Activated T-helper 17 cell treated with anti-CD3 and anti-CD28 coated beads, Interleukin-2, amount 50 U/mL, for 72 hours (primary cell): ENCODE measurements at regions not wholly inside any gene's neighbourhood (a gene's known extent, or its start where the extent isn't known, plus 50 kb on each side); places are given as distances from the start of the nearest gene placed in this dataset.

Source experiments
- ATAC-seq: fragments of 150-1000 bp; cut with Tn5 transposase; replicated peaks from 2 replicates; pipeline ENCODE4 v1.10.0; 2021; ENCODE audit warnings: mild to moderate bottlenecking, moderate library complexity
- H3K27ac Mint-ChIP-seq: one replicate; pipeline ENCODE4 v1.8.0; 2022; ENCODE audit warnings: mixed read lengths
- H3K27me3 Mint-ChIP-seq: one replicate; pipeline ENCODE4 v1.8.0; 2022; ENCODE audit warnings: mixed read lengths
- H3K36me3 Mint-ChIP-seq: one replicate; pipeline ENCODE4 v1.8.0; 2022; ENCODE audit warnings: low read depth, mild to moderate bottlenecking, mixed read lengths
- H3K4me1 Mint-ChIP-seq: one replicate; pipeline ENCODE4 v1.8.0; 2022; ENCODE audit warnings: mixed read lengths
- H3K4me3 Mint-ChIP-seq: one replicate; pipeline ENCODE4 v1.8.0; 2022; ENCODE audit warnings: mild to moderate bottlenecking, mixed read lengths
- H3K9me3 Mint-ChIP-seq: one replicate; pipeline ENCODE4 v1.8.0; 2022; ENCODE audit warnings: mixed read lengths

DNA sequence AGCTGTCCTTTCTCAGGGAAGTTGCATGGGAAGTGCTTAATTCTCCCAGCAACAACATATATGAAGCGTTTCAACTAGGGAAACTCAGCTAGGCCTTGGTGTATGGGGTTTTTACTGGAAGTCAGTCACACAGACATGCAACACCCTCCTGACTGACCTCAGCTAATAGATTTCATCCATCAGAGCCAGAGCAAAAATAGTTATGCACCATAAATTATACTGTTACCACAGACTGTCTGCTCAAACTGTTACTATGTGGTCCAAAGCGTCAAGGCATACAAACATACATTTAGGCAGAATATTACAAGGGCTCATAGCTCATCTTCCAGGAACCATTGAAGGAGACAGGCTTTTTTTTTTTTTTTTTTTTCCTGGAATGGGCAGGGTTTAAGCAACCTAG lies 417.9 kb downstream of the ANKRD7 start:
- no peaks in the 10 kb centered on the region for H3K4me1 Mint-ChIP-seq
- no peak overlapping the region for H3K4me3 Mint-ChIP-seq
- H3K27me3 Mint-ChIP-seq = no peaks in the 10 kb centered on the region
- H3K27ac Mint-ChIP-seq = no peak overlapping the region
- H3K9me3 Mint-ChIP-seq = peaks cover 3% of the 10 kb centered on the region
- no peaks in the 10 kb centered on the region for H3K36me3 Mint-ChIP-seq
- no peak for ATAC-seq

DNA sequence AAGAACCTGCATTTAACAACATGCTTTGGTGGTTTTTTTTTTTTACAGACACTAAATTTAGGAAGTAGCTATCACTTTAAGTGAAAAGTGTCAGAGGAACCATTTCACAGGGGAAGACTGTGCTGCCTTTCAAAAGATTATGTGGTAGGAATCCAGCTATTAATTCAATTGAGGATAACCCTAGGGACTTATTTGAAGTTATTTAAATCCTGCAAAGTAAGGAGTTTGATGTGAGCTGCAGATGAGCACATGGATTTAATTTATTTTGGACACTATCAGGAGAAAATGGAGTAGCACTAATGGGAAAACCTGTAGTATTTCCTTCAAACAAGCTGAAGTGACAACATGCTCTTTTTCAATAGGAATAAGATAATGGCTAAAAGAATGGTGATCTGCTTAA lies 419.8 kb downstream of the ANKRD7 start:
- Mint-ChIP-seq H3K9me3 (peaks cover 6% of the 10 kb centered on the region), H3K27ac (no peak overlapping the region), H3K27me3 (no peaks in the 10 kb centered on the region), H3K4me1 (no peaks in the 10 kb centered on the region), H3K4me3 (no peak overlapping the region), H3K36me3 (no peaks in the 10 kb centered on the region)
- ATAC-seq = no peak

DNA sequence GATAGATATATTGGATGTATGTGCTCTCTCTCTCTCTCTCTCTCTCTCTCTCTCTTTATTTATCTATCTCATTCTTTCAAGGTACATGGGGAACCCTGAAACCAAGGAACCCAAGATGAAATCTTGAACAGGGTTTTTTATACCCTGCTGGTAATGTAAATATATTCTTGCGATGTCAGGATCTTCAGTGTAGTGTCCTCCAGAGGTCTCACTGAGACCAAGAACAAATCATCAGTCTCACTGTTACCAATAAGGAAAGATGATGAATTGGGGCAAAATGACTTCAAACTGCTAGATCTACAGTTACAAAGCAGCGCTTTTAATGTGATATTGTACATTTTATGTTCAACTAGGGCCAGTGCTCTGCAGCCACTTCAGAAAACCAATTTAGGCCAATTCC lies 423.5 kb downstream of the ANKRD7 start:
- Mint-ChIP-seq H3K4me1 (no peaks in the 10 kb centered on the region), H3K27ac (no peak overlapping the region), H3K9me3 (peaks cover 10% of the 10 kb centered on the region), H3K27me3 (no peaks in the 10 kb centered on the region), H3K4me3 (no peak overlapping the region), H3K36me3 (no peaks in the 10 kb centered on the region)
- ATAC-seq = no peak

DNA sequence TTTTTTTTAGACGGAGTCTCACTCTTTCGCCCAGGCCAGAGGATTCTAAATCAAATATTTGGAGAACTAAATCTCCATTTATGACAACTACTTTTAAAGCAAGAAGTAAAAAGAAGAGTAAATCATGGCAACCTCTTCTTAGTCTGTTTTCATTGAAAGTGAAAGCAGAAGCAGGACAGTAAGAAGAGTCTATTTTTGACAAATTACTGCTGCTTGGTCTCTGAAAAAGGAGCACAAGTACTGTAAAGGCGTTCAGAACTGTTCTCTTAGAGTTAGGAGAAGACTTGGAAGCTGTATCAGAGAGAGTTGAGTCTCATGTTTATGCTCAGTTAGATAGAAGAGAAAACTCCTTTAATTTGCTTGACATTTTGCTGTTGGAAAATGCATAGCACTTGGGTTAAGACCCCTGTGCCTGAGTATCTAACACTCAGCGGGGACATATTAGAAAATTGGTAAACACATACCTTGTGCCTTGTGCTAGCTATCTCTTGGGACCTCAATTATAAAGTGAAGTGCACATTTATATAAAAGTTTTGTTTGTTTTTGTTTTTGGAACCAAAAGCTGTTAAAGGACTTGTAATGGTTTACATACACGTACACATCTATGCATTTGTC lies 433.0 kb downstream of the ANKRD7 start:
- H3K27ac Mint-ChIP-seq = no peak overlapping the region
- no peaks in the 10 kb centered on the region for H3K4me1 Mint-ChIP-seq
- peaks cover 5% of the 10 kb centered on the region for H3K9me3 Mint-ChIP-seq
- H3K4me3 Mint-ChIP-seq = no peak overlapping the region
- ATAC-seq = no peak
- no peaks in the 10 kb centered on the region for H3K36me3 Mint-ChIP-seq
- no peaks in the 10 kb centered on the region for H3K27me3 Mint-ChIP-seq

DNA sequence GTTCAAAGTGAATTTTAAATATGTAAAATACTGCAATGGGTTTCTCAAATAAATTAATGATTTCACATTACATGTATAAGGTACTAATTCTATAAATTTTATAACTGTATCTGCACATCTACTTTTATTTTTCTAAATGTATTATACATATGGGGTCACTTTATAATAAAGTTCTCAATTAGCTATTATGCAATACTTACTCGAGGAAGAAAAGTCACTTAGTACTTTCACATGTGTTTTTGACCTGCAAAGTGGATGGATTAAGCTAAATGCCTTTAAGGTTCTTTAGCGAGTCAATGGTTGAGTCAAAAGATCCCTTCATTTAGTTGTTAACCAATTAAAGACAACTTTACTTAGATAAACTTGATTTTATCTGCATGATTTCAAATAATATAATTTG lies 437.8 kb downstream of the ANKRD7 start:
- peaks cover 5% of the 10 kb centered on the region for H3K9me3 Mint-ChIP-seq
- ATAC-seq = no peak
- no peak overlapping the region for H3K27ac Mint-ChIP-seq
- H3K4me3 Mint-ChIP-seq = no peak overlapping the region
- H3K36me3 Mint-ChIP-seq = no peaks in the 10 kb centered on the region
- no peaks in the 10 kb centered on the region for H3K4me1 Mint-ChIP-seq
- no peaks in the 10 kb centered on the region for H3K27me3 Mint-ChIP-seq

DNA sequence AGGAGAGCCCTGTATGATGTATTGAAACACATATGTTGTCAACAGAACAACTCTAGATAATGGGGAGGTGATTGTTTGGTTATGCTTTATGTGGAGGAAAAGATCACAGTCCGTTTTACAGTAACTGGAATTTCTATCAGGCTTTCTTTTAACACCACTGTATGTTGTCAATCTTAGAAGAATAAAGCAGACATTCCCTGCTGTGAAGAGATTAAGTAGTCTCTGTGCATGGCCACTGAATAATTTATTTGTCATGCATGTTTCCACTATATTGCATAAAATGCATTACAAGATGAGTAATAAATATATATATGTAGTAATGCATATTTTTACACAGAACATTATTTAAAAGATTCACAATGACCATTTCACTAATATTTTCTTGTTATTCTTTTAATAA lies 440.0 kb downstream of the ANKRD7 start:
- no peaks in the 10 kb centered on the region for H3K36me3 Mint-ChIP-seq

DNA sequence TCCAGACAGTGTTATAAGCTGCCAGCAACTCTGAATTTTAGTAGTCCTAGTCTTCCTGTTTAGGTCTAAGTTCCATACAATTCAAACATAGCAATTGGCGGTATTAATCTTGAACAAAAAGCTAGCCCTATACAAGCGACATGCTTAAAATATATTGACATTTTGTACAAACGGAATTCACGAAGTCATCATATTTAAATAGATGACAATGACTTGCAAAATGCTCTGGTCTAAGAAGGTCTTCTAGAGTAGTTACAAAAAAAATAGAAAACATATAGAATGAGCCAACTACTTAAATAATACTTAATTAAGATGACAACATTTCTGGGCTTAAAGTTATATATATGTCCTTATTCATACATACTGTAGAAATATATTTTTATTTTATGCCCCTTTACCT lies 446.6 kb downstream of the ANKRD7 start:
- Mint-ChIP-seq H3K36me3 (no peaks in the 10 kb centered on the region), H3K4me3 (no peak overlapping the region), H3K27me3 (no peaks in the 10 kb centered on the region), H3K9me3 (peaks cover 7% of the 10 kb centered on the region), H3K27ac (no peak overlapping the region), H3K4me1 (no peaks in the 10 kb centered on the region)
- no peak for ATAC-seq

More for the DNA sequence above, 440.0 kb downstream of the ANKRD7 start:
- ATAC-seq = no peak
- H3K4me1 Mint-ChIP-seq = no peaks in the 10 kb centered on the region
- peaks cover 5% of the 10 kb centered on the region for H3K9me3 Mint-ChIP-seq
- H3K27ac Mint-ChIP-seq = no peak overlapping the region
- no peaks in the 10 kb centered on the region for H3K27me3 Mint-ChIP-seq
- H3K4me3 Mint-ChIP-seq = no peak overlapping the region

DNA sequence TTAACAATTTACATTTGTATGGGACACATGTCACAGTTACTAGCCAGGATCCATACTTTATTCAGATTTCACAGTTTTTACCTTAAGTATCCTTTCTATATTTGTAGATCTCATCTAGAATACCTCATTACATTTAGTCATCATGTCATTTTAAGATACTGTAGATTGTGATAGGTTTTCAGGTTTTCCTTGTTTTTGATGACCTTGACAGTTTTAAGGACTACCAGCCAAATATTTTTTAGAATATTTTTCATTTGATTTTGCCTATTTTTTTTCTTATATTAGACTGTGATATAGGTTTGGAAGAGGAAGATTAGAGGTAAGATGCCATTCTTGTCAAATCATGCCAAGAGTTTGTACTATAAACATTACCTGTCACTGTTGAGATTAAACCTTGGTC lies 460.3 kb downstream of the ANKRD7 start:
- no peak overlapping the region for H3K27ac Mint-ChIP-seq
- H3K4me1 Mint-ChIP-seq = no peaks in the 10 kb centered on the region
- peaks cover 9% of the 10 kb centered on the region for H3K9me3 Mint-ChIP-seq
- ATAC-seq = no peak
- no peak overlapping the region for H3K4me3 Mint-ChIP-seq
- no peaks in the 10 kb centered on the region for H3K27me3 Mint-ChIP-seq
- no peaks in the 10 kb centered on the region for H3K36me3 Mint-ChIP-seq

DNA sequence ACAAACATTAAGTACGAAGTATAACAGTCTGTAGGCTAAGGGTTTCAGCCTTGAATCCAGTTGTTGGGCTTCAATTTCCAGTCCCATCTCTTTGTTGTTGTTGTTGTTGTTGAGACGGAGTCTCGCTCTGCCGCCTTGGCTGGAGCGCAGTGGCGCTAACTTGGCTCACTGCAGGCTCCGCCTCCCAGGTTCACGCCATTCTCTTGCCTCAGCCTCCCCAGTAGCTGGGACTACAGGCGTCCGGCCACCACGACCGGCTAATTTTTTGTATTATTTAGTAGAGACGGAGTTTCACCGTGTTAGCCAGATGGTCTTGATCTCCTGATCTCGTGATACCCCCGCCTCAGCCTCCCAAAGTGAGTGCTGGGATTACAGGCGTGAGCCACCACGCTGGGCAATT lies 464.9 kb downstream of the ANKRD7 start:
- Mint-ChIP-seq H3K9me3 (peaks cover 12% of the 10 kb centered on the region), H3K27ac (no peak overlapping the region), H3K36me3 (no peaks in the 10 kb centered on the region), H3K27me3 (no peaks in the 10 kb centered on the region), H3K4me3 (no peak overlapping the region), H3K4me1 (no peaks in the 10 kb centered on the region)
- ATAC-seq = no peak

DNA sequence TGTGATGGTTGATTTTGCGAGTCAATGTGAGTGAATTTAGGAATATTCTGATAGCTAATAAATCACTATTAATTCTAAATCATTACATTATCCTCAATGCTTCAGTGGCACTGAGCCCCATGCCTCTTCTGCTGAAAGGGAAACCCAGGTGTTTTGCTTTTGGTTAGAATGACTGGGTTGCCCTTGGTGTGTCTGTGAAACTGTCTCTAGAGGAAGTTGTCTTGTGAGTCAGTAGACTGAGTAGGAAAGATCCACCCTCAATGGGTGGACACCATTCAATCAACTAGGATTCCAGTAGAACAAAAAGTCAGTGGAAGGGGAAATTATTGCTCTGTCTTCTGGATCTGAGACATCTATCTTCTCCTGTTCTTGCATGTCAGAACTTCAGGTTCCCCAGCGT lies 472.4 kb downstream of the ANKRD7 start:
- Mint-ChIP-seq H3K36me3 (no peaks in the 10 kb centered on the region), H3K4me3 (no peak overlapping the region), H3K27ac (no peak overlapping the region), H3K27me3 (no peaks in the 10 kb centered on the region), H3K4me1 (no peaks in the 10 kb centered on the region), H3K9me3 (peaks cover 8% of the 10 kb centered on the region)
- no peak for ATAC-seq

DNA sequence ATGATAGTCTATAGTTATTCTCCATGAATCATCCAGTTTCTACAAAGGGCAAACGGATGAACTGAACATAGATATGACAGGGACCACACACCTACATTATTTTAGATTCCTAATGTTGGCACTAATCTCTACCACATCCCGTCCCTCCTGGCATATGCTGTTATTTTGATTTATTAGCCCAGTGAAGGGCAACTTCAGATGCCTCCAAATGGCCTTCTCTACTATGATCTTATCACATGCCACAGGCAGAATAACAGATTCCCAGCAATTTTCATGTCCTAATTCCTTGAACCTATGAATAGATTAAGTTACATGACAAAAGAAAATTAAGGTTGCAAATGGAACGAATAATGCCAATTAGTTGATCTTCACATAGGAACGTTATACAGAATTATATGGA lies 474.7 kb downstream of the ANKRD7 start:
- H3K27ac Mint-ChIP-seq = no peak overlapping the region
- H3K27me3 Mint-ChIP-seq = no peaks in the 10 kb centered on the region
- peaks cover 4% of the 10 kb centered on the region for H3K9me3 Mint-ChIP-seq
- no peaks in the 10 kb centered on the region for H3K4me1 Mint-ChIP-seq
- no peaks in the 10 kb centered on the region for H3K36me3 Mint-ChIP-seq
- ATAC-seq = no peak
- no peak overlapping the region for H3K4me3 Mint-ChIP-seq

DNA sequence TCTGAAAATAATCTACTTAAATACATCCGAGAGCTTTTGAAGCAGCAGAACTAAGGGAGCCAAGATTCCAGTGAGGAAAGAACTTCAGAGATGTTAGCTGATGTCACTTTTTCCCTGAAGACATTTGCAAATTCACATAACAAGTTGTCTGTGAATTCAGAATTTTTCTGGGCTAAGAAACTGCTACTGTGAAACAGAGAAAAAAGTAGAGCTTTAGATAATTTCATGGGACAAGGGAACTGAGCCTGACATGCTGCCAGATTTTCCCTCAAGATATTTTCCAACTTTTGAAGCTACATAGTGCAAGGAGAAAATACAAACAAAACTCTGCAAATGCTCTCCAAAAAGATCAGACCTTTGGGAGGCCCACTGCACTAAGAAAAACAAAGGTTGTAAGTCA lies 484.2 kb downstream of the ANKRD7 start:
- Mint-ChIP-seq H3K27ac (no peak overlapping the region), H3K9me3 (no peaks in the 10 kb centered on the region), H3K4me3 (no peak overlapping the region), H3K27me3 (no peaks in the 10 kb centered on the region), H3K36me3 (no peaks in the 10 kb centered on the region), H3K4me1 (no peaks in the 10 kb centered on the region)
- no peak for ATAC-seq

DNA sequence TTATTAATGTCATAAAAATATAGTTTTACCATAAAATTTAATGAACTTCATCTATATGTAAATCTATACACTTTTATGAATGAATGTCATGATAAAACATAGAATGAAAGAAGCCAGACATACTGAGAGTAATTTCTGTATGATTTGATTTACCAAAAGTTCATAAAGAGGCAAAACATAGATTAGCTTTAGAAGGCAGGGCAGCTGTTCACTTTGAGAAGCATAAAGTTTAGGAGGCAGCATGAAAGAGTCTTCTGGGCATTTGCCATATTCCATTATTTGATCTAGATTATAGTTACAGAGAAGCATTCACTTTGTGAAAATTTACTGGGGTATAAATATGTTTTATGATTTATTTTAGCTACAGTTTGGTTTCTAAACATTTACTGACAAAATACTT lies 487.2 kb downstream of the ANKRD7 start:
- Mint-ChIP-seq H3K4me1 (no peaks in the 10 kb centered on the region), H3K27ac (no peak overlapping the region)

DNA sequence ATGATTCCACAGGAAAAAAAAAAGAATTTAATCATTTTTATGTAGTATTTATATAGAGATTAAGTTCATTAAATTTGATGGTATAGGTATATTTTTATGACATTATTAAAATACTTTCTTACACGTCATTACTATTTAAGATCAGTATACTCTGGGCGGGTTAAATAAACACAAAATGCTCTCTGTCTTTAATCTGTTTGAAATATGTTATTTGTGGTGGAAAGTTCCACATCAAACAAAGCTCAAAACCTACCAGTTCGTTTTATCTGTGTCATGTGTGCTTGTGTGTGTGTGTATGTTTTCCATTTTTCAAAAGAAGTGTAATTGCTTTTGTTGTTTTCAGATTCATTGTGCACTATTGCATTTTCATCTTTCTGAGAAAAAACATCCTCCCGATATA lies 488.5 kb downstream of the ANKRD7 start:
- H3K9me3 Mint-ChIP-seq = no peaks in the 10 kb centered on the region
- H3K4me1 Mint-ChIP-seq = no peaks in the 10 kb centered on the region
- no peak for ATAC-seq
- no peaks in the 10 kb centered on the region for H3K36me3 Mint-ChIP-seq
- no peaks in the 10 kb centered on the region for H3K27me3 Mint-ChIP-seq
- no peak overlapping the region for H3K27ac Mint-ChIP-seq
- no peak overlapping the region for H3K4me3 Mint-ChIP-seq

More for the DNA sequence above, 487.2 kb downstream of the ANKRD7 start:
- ATAC-seq = no peak
- H3K36me3 Mint-ChIP-seq = no peaks in the 10 kb centered on the region
- no peak overlapping the region for H3K4me3 Mint-ChIP-seq
- no peaks in the 10 kb centered on the region for H3K27me3 Mint-ChIP-seq
- no peaks in the 10 kb centered on the region for H3K9me3 Mint-ChIP-seq

DNA sequence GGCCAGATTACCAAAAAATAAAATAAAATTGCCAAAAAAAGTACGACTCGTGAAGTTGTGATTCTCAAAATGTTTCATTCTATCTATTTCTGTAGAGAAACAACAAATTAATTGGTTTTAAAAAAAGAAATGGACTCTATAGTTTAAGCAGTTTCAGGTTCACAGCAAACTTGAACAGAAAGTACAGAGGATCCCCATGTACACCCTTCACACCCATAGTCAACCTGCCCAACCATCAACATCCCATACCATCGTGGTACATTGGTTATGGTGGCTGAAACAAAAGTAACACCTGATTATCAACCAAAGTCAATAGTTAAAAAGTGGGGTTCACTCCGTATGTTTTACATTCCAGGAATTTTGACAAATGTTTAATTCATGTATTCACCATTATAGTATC lies 496.1 kb downstream of the ANKRD7 start:
- no peak for ATAC-seq
- Mint-ChIP-seq H3K9me3 (peaks cover 3% of the 10 kb centered on the region), H3K27ac (no peak overlapping the region), H3K4me1 (no peaks in the 10 kb centered on the region), H3K4me3 (no peak overlapping the region), H3K36me3 (no peaks in the 10 kb centered on the region), H3K27me3 (no peaks in the 10 kb centered on the region)

DNA sequence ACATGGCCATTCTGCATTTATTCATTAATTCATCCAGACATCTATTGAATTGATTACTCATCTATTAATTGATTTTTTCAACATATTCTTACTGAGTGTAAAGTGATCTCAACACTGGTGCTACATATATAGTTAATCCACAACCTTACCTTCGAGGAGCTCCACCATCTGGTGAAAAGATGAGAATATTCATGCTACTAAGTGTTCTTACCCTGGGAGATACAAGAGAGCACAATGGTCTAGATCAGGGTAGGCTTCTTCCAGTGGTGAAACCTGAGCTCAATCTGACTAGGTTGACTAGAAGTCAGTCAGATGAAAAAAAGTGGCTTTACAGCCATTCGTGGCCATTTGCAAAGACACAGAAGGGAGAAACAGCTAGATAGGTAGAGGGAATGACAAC lies 507.4 kb downstream of the ANKRD7 start:
- H3K27me3 Mint-ChIP-seq = no peaks in the 10 kb centered on the region

More for the DNA sequence above, 507.4 kb downstream of the ANKRD7 start:
- H3K4me3 Mint-ChIP-seq = no peak overlapping the region
- no peak for ATAC-seq
- peaks cover 13% of the 10 kb centered on the region for H3K9me3 Mint-ChIP-seq
- H3K4me1 Mint-ChIP-seq = no peaks in the 10 kb centered on the region
- H3K27ac Mint-ChIP-seq = no peak overlapping the region
- H3K36me3 Mint-ChIP-seq = no peaks in the 10 kb centered on the region
